OCI-LY3 (cell line): ENCODE measurements at regions not wholly inside any gene's neighbourhood (a gene's known extent, or its start where the extent isn't known, plus 50 kb on each side); places are given as distances from the start of the nearest gene placed in this dataset.
"Not testable (repeated sequence)": the region's sequence is repeated elsewhere in the genome, so short reads cannot be mapped to it uniquely, and the experiment has no call there.

Experiments
- CTCF ChIP-seq: fragments of 200-600, 300-600 bp; sonication (generic); IDR thresholded peaks from 2 replicates; pipeline ENCODE4 v1.5.1; 2014; ENCODE audit warnings: antibody characterized with exemption, low read length, low read depth
- EZH2phosphoT487 ChIP-seq: fragments of 200-600 bp; shearing (Covaris generic); IDR thresholded peaks from 2 replicates; pipeline ENCODE4 v1.6.1; 2018; ENCODE audit warnings: antibody characterized with exemption, mixed run types, low read depth

- not testable (repeated sequence) for TF ChIP-seq CTCF, EZH2phosphoT487
Measured at GRCh38 chr4:79158705-79159104, 167.2 kb downstream of the NAA11 start.
